Skeletal muscle cell (primary cell): ENCODE measurements at regions not wholly inside any gene's neighbourhood (a gene's known extent, or its start where the extent isn't known, plus 50 kb on each side); places are given as distances from the start of the nearest gene placed in this dataset.
A peak's percentile ranks its signal among the peaks of the same experiment; 100 is the strongest.
"Not testable (repeated sequence)": the region's sequence is repeated elsewhere in the genome, so short reads cannot be mapped to it uniquely, and the experiment has no call there.

Experiments
- DNase-seq: peaks from one replicate; pipeline ENCODE4 v3.0.0-alpha.2; 2010; ENCODE audit warnings: low read depth
- H3K4me3 ChIP-seq: 2 replicates; pipeline ENCODE4 v1.5.1; 2011; ENCODE audit warnings: low read depth, mild to moderate bottlenecking, control low read depth, low read length, moderate library complexity

DNA sequence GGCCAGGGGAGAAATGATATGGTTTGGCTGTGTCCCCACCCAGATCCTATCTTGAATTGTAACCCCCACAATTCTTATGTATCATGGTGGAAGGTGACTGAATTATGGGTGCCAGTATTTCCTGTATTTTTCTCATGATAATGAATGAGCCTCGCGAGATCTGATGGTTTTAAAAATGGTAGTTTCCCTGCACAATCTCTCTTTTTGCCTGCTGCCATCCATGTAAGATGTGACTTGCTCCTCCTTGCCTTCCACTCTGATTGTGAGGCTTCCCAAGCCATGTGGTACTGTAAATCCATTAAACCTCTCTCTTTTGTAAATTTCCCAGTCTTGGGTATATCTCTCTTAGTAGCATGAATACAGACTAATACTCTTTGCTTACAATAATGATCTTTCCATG, 1453.9 kb upstream of the B3GALT2 start:
- H3K4me3 ChIP-seq = no peak overlapping the region
- DNase-seq = no peak

DNA sequence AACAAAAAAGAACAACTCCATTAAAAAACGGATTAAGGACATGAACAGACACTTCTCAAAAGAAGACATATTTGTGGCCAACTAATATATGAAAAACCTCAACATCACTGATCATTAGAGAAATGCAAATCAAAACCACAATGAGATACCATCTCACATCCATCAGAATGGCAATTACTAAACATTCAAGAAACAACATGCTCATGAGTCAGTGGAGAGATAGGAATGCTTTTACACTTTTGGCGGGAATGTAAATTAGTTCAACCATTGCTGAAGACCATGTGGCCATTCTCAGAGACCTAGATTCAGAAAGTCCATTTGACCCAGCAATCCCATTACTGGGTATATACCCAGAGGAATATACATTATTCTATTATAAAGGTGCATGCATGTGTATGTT, 1442.6 kb upstream of the B3GALT2 start:
- no peak for DNase-seq
- H3K4me3 ChIP-seq = no peak overlapping the region

DNA sequence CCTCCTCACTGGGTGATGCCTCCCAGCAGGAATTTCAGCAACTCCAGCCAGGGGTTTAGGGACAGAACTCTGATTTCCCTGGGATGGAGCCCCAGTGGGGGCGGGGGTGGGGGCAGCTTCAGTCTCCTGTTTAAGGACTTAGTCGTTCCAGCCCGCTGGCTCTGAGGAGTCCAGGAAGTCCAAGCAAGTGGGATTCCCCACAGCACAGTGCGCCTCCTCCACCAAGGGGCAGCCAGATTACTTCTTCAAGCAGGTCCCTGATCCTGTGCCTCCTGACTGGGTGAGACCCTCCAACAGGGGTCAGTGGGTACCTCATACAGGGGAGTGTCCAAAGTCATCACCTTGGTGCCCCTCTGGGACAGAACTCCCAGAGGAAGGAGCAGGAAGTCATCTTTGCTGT, 1438.4 kb upstream of the B3GALT2 start:
- no peak for DNase-seq
- H3K4me3 ChIP-seq = no peak overlapping the region

DNA sequence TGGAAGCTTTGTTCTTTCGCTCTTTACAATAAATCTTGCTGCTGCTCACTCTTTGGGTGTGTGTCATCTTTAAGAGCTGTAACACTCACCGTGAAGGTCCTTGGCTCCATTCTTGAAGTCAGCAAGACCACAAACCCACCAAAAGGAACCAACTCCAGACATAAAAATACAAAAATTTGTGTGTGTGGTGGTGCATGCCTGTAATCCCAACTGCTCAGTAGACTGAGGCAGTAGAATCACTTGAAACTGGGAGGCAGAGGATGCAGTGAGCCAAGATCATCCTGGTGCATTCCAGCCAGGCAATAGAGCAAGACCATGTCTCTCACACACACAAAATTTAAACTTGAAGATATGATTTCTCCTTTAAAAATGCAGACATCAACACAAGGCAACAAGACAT, 1431.7 kb upstream of the B3GALT2 start:
- no peak overlapping the region for H3K4me3 ChIP-seq
- DNase-seq = no peak

DNA sequence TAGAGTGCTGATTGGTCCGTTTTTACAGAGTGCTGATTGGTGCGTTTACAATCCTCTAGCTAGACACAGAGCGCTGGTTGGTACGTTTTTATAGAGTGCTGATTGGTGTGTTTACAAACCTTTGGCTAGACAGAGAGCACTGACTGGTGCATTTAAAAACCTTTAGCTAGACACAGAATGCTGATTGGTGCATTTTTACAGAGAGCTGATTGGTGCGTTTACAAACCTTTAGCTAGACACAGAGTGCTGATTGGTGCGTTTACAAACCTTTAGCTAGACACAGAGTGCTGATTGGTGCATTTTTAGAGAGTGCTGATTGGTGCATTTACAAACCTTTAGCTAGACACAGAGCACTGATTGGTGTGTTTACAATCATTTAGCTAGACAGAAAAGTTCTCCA, 1430.9 kb upstream of the B3GALT2 start:
- DNase-seq, H3K4me3 ChIP-seq: not testable (repeated sequence)

DNA sequence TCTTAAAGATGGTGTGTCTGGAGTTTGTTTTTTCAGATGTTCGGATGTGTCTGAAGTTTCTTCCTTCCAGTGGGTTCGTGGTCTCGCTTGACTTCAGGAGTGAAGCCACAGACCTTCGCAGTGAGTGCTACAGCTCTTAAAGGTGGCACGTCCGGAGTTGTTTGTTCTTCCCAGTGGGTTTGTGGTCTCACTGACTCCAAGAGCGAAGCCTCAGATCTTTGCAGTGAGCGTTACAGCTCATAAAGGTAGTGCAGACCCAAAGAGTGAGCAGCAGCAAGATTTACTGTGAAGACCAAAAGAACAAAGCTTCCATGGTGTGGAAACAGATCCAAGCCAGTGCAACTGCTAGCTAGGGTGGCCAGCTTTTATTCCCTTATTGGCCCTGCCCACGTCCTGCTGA, 1430.4 kb upstream of the B3GALT2 start:
- DNase-seq = no peak
- no peak overlapping the region for H3K4me3 ChIP-seq

DNA sequence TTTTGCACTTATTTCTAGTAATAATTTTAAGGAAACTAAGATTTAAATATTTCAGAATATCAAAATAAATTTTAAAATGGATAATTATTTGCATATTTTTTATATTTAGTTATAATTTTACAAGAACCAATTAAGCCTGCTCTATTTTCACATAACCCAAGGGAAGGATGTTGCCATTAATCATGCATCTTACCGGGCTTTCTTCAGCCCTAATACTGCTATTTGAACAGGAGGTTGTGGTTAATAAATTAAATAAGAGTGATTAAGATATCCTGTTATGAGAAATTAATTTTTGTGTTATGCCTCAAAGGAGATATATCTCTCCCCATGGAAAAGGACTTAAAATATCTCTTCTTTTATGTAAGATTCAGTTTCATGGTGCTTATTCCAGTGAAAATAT, 1415.8 kb upstream of the B3GALT2 start:
- no peak overlapping the region for H3K4me3 ChIP-seq
- DNase-seq = no peak

DNA sequence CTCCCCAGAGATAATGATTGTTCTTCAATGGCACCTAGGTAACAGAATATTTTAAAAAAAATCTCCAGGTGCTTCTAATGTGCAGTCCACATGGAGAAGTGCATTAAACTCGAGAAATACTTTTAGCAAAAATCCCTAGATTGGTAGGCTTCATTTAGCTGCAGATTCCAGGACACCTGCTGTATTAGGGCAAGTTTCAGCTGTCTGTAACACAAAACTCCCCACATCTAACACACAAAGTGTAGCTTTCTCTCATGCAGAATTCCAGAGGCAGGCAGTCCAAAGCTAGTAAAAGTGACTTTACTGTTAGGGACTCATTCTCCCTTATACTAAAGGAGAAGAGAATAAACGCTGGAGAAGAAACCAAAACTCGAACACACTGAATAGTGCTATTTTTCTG, 1414.3 kb upstream of the B3GALT2 start:
- H3K4me3 ChIP-seq = no peak overlapping the region
- DNase-seq = no peak

DNA sequence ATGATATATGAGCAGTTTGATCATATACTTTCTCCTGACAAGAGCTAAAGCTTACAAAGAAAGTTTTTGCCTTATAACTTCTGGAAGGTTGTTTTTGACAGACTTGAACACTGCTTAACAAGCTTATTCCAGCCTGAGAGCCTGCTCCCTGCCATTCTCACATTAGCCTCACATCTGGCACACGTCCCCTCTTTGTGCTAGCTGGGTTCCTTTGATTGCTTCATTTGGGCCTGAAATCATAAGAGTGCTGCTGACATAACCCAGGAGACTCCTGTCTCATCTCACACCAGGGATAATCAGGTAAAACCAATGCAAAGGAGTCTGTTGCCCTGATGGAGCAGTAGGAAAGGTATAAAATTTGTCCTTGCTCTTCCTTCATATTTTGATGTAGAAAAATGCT, 1411.7 kb upstream of the B3GALT2 start:
- H3K4me3 ChIP-seq = no peak overlapping the region
- no peak for DNase-seq

DNA sequence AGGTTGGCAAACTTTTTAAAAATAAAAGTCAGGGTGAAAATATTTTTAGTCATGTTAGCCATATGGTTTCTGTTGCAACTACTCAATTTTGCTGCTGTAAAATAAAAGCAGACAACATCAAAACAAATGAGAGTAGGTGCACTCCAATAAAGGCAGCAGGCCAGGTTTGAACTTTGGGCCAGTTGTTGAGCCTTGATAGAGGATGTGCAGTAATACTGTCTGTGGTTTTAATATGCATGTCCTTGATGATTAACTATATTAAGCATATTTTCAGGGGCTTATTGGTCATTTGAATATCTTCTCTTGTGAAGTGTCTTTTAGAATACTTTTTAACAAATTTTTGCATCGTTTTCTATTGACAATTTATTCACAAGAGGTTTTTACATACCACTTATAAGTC, 1399.9 kb upstream of the B3GALT2 start:
- no peak overlapping the region for H3K4me3 ChIP-seq
- DNase-seq = no peak

DNA sequence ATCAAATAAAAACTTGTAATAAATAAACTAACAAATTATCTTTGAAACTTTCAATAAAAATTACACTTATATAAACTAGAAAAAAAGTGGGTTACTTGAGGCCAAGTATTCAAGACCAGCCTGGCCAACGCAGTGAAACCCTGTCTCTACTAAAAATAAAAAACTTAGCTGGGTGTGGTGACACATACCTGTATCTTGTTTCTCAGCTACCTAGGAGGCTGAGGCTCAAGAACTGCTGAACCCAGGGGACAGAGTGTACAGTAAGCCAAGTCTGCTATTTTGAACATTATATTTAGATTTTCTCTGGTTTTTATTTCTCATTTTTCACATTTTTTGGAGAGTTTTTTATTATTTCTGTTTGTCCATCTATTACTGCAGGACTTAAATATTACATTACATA, 1397.6 kb upstream of the B3GALT2 start:
- H3K4me3 ChIP-seq = no peak overlapping the region
- DNase-seq = no peak

DNA sequence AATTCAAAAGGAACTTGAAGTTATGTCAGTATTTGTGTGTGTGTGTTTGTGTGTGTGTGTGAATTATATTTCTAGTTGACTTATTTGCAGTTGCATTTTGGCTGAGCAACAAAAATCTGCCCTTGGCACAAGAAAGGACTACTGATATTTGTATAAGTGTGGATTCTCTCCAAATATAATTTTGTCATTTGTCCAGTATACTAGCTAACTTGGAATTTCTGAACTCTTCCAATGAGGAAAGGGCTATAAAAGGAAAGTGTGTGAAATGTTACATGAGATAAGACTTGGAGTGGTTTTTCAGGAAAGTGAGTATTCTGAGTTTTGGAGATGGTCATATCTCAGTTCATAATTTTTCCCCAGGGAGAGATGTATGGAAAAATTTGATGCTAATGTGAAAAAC, 1384.1 kb upstream of the B3GALT2 start:
- H3K4me3 ChIP-seq = no peak overlapping the region
- no peak for DNase-seq

DNA sequence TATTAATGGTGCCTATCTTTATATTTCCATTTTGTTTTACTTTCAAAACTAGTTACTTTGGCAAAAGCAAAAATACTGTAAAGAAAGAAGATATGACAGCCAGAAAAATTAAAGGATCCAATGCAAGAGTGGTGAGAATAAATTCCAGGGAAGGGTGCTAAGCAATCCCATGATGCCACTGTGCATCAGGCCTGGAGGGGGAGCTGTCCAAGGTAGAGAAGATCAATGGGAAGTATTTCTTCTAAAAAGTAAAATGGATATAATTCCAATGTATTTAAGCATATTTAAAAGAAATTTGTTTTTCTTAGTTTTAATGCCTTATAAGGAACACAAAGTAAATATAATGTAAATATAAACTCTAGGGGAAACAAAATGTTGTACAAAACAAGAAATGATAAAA, 1382.2 kb upstream of the B3GALT2 start:
- H3K4me3 ChIP-seq = no peak overlapping the region
- DNase-seq = no peak

DNA sequence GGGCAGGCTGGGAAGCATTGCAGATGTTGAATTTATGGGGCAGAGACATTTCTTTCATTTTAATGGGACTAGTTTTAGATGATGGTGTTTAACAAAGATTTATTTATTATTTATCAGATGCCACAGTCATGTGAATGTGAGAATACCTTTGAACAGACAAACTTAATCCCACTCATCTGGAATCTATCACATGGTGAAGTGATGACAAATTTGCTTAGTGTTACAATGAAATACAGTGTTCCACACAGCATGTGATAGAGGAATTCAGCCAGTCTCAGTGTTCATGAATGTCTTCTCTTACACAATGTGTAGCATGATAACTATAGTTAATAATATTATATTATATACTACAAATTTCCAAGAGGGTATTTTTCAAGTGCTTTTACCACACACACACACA, 1361.7 kb upstream of the B3GALT2 start:
- H3K4me3 ChIP-seq = no peak overlapping the region
- no peak for DNase-seq

DNA sequence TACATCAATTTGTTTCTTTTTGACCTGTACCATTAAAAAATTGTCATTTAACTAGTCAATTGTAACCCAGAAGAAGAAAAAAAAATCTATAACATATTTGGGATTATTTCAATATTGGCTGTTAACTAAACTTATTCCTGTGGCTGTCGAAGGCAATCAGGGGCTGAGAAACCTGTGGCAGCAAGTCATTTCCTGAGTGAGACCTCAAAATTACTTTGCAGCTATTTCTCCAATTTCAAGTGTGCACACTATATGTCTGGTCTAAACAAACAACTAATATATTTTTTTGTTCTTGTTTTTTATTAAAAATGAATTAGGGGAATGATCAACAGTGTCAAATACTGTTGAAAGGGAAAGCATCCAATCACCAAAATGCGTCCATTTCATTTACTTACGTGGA, 1357.6 kb upstream of the B3GALT2 start:
- H3K4me3 ChIP-seq = no peak overlapping the region
- no peak for DNase-seq

DNA sequence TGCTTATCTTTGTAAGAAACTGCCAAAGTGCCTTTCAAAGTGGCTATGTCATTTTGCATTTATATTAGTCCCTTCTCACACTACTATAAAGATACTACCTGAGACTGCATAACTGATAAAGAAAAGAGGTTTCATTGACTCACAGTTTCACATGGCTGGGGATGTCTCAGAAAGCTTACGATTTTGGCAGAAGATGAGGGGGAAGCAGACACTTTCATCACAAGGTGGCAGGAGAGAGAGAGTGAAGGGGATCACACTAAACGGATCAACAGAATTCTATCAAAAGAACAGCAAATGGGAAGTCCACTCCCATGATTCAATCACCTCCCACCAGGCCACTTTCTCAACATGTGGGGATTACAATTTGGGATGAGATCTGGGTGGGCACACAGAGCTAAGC, 1352.0 kb upstream of the B3GALT2 start:
- no peak overlapping the region for H3K4me3 ChIP-seq
- no peak for DNase-seq

DNA sequence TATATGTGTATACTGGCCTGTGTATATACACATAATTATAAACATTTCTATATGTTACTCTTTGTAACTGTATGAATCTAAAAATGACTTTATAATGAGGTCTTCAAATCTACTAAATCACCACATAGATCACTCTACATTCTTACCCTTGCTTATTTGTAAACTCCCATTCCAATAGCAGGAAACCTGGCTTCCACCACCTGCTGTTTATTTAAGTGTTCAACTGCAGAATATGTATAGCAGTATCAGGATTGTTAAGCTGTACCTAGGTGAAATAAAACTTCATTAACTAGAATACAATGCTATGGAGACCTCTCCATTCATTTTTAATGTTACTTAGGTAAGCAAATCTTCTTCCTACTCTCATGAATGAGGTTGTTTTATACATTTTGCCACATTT, 1351.1 kb upstream of the B3GALT2 start:
- DNase-seq = no peak
- H3K4me3 ChIP-seq = no peak overlapping the region

DNA sequence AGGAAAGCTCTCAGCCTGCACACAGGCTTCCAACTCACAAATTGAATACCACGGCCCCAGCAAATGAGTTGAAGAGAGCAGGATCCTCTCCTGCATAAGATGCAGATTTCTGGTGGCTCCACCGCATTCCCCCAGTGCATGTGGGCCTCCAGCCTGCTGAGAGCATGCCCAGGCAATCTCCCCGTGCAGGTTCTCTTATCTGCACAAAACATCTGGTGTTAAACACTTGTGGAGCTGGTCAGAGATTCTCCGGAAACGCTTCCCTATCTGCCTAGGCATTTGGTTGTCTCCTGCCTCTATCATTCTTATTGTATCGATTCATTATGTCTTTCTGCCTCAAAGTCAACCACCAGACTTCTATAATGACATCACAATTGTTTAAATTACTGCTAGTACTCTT, 1349.0 kb upstream of the B3GALT2 start:
- DNase-seq = no peak
- no peak overlapping the region for H3K4me3 ChIP-seq

DNA sequence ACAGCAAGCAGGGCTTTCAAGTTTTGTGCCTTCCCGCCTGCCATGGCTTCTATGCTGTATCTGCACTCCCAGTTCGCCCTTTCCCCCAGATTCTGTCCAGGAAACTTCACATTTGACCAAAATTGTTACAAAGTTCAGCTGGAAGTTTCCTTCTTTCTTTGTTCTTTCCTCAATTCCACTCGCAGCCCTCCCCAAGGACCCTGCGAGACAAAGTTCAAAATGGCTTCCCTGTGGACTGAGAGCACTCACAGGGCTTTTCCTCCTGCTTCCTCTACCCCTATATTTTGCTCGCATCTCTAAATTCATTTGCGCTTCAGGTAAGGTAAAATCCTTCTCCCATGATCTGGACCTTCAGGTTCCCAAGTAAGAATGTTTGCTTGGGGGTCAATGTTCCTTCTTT, 1348.4 kb upstream of the B3GALT2 start:
- DNase-seq = no peak
- H3K4me3 ChIP-seq = no peak overlapping the region

DNA sequence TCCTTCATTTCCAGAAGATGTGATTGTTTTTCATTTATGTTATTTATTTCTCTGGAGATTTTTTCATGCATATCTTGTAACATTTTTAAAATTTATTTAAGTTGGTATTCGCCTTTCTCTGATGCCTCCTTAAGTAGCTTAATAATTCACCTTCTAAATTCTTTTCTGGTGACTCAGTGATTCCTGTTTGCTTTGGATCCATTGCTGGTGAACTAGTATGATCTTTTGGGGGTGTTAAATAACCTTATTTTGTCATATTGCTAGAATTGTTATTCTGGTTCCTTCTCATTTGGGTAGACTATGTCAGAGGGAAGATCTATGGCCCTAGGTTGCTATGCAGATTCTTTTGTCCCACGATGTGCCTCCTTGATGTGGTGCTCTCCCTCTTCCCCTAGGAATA, 1347.2 kb upstream of the B3GALT2 start:
- H3K4me3 ChIP-seq = no peak overlapping the region
- DNase-seq = no peak

DNA sequence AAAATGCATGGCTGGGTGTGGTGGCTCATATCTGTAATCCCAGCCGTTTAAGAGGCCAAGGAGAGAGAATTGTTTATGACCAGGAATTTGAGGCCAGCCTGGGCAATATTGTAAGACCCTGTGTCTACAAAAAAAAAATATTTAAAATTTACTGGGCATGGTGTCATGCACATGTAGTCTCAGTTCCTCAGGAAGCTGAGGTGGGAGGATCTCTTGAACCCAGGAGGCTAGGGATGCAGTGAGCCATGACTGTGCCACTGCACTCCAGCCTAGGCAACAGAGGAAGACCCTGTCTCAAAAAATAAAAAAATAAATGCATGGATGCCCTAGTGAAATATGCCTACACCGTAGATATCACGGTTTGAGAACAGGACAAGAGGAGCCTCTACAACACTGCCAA, 1331.2 kb upstream of the B3GALT2 start:
- DNase-seq = no peak
- no peak overlapping the region for H3K4me3 ChIP-seq

DNA sequence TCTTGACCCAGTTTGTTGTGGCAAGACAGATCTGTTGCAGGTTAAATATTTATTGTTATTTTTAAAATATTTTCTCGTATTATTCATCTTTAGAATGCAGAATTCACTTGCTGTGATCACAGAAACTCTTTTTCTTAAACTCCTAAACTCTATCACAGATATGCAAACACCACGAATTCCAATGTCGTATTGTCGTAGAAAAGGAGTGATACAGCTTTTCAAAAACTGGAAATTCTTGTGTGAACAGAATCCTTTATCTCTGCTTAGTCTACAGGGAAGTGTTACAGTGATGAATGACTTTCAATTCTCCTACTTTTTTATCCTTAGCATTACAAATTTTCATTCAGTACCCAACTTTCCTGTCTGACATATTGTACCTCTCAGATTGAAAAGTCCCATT, 1329.5 kb upstream of the B3GALT2 start:
- no peak overlapping the region for H3K4me3 ChIP-seq
- no peak for DNase-seq

DNA sequence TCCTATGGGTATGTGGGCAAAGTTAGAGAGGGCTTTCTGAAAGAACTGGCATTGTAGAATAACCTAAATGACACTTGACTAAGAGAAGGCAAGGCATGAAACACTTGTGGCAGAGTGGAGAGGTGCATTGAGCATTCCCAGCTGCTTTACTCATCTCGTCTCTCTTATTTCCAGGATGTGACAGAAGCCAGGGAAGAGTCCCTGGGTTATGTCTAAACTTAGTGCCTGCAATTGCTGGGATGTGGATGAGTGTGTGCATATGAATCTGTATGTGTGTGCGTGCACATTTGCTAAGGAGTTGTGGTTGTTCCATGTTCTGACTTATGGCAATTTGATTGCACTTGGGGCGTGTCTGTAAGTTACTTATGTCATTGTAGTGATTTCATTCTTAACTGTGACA, 1326.5 kb upstream of the B3GALT2 start:
- peak; percentile 16 for DNase-seq
- no peak overlapping the region for H3K4me3 ChIP-seq
